Activated naive CD4-positive, alpha-beta T cell treated with anti-CD3 and anti-CD28 coated beads, Interleukin-2, amount 50 U/mL, for 72 hours (primary cell): ENCODE measurements at regions not wholly inside any gene's neighbourhood (a gene's known extent, or its start where the extent isn't known, plus 50 kb on each side); places are given as distances from the start of the nearest gene placed in this dataset.

Experiments
- ATAC-seq, 2 donors: fragments of 150-1000 bp; cut with Tn5 transposase; 2 replicates each; pipeline ENCODE4 v1.10.0; 2021; ENCODE audit warnings: mild to moderate bottlenecking in 2 of 2, moderate library complexity in 2 of 2
- DNase-seq, 2 donors: peaks; one replicate each; pipeline ENCODE4 v3.0.0; 2021 to 2022; ENCODE audit warnings: low spot score in 2 of 2
- H3K27ac Mint-ChIP-seq, 2 donors: one replicate each; pipeline ENCODE4 v1.8.0; 2022; ENCODE audit warnings: mild to moderate bottlenecking in 2 of 2, mixed read lengths in 2 of 2
- H3K36me3 Mint-ChIP-seq, 2 donors: one replicate each; pipeline ENCODE4 v1.8.0; 2022; ENCODE audit warnings: mixed read lengths in 2 of 2
- H3K9me3 Mint-ChIP-seq, 2 donors: one replicate each; pipeline ENCODE4 v1.8.0; 2022; ENCODE audit warnings: mixed read lengths in 2 of 2

DNA sequence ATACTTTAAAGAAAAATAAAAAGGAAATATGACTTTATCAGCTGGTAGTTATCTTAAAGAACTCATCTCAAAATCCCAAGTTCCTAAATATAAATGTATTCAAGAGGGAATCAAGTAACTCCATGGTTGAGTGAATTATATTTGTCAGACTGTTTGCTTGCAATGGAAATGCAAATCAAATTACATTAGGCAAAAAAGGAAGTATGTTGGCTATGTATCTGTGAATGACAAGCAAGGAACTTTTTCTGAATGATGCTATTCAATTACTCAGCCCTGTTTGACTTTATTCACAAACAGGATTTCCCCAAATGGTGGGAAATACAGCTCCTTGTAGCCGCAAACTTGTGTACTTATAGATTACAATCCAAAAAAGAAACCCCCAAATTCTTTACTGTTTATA is 309.1 kb downstream of the ARL6IP6 start:
- no peak overlapping the region for H3K27ac Mint-ChIP-seq
- H3K36me3 Mint-ChIP-seq = no peaks in the 10 kb centered on the region
- ATAC-seq (no peak), DNase-seq (no peak)
- H3K9me3 Mint-ChIP-seq = peaks cover 0 to 4% of the 10 kb centered on the region in 2 donors

DNA sequence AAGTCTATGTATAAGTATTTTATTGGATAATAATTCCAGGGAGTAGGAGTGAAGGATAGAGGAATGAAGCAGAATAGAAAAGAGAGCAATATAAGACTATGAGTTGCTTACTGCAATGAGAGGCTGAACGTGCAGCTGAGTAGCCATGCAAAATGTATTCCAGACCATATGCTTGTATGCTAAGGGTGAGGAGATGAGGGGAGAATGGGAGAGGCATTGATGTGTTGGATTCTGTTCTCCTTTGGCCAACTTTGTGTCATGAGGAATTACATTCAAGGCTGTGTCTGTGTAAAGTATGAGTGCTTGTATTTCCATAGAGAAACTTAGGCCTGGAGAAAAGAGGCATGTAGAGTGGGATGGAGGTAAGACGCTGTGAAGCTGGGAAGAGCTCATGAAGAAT is 301.8 kb downstream of the ARL6IP6 start:
- ATAC-seq = no peak
- no peak for DNase-seq
- peaks cover 21 to 35% of the 10 kb centered on the region in 2 donors for H3K9me3 Mint-ChIP-seq
- peaks cover 0 to 5% of the 10 kb centered on the region in 2 donors for H3K36me3 Mint-ChIP-seq
- no peak overlapping the region for H3K27ac Mint-ChIP-seq

DNA sequence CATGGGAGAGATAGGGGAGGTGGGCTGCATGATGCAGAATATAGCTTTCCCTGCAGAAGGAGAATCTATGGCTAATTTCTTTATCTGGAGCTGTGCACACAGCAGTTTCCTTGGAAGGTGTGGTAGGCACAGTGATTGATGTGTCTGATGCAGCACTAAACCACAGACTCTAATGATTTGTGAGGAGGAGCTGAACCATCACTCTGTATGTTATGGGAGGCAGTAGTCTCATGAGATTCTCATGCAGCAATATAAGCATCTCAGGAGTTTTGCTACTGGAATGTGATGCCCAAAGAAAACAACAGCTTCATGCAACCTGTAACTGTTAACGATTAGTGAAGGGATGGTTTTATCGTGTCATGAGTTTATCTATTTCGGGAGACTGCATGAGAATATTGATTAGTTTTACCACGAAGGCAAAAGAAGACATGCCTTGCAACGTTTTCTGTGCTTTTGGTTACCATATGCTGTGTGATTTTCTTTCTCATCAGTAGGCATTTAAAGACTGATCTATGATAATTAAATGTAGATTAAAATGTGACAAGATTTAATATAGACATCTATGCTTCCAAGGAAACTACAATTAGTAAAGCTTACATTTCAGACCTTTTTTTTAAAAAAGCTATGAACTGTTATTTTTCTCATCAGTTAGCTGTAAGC is 286.8 kb downstream of the ARL6IP6 start:
- Mint-ChIP-seq H3K9me3 (peaks cover 4 to 5% of the 10 kb centered on the region in 2 donors), H3K27ac (no peak overlapping the region), H3K36me3 (no peaks in the 10 kb centered on the region)
- ATAC-seq = no peak
- DNase-seq = no peak

DNA sequence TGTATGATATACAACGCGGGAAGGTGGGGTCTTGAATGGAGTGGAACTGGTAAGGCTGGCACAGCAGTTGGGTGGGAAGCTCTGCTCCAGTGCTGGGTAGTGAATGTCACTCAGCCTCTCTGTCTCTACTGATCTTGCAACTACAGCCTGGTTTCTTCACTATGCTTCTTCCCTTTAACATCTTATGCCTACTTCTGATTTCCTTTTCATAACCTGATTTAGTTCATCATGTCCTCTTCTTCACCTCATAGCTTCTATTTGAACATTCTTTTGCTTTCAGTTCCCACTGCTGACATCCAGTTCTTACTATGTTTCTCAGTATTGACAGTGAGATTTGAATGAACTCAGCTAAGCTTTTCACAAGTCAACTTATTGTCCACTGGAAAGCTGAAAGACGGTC is 286.2 kb downstream of the ARL6IP6 start:
- DNase-seq = no peak
- H3K27ac Mint-ChIP-seq = no peak overlapping the region
- H3K36me3 Mint-ChIP-seq = no peaks in the 10 kb centered on the region
- H3K9me3 Mint-ChIP-seq = peaks cover 4 to 5% of the 10 kb centered on the region in 2 donors
- no peak for ATAC-seq

DNA sequence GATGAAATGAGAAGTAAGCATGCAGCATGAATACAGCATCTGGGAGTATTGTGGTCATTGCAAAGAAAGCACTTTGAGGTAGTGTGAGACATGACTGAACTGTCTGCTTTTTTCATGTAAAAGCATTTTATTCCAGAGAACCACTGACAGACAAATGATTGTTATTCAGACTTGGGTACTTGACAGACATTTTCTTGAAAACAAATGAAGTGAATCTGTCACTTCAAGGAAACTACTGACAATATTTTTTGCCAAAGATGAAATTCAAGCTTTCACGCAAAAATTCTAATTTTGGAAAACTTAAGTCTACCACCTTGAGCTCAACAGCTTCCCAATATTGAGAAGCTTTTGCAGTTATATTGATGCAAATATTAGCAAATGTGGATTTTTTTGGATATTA is 255.7 kb downstream of the ARL6IP6 start:
- DNase-seq (no peak), ATAC-seq (no peak)
- Mint-ChIP-seq H3K27ac (no peak overlapping the region), H3K9me3 (peaks cover 7 to 10% of the 10 kb centered on the region in 2 donors), H3K36me3 (peaks cover 0 to 7% of the 10 kb centered on the region in 2 donors)

DNA sequence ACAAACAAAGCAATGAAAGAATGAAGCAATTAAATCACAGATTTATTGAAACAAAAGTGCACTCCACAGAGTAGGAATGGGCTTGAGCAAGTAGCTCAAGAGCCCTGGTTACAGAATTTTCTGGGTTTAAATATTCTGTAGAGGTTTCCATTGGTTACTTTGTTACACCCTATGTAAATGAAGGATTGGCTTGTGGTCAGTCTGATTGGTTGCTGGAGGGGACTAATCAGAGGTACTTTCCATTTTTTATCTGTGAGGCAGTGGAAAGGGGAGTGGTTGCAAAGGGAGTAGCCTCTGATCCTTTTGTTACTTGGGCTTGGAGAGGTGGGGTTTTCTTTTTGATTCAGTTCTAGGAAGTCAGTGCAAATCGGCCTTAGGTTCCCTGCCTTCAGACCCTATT is 253.3 kb downstream of the ARL6IP6 start:
- Mint-ChIP-seq H3K9me3 (peaks cover 7 to 20% of the 10 kb centered on the region in 2 donors), H3K36me3 (peaks cover 0 to 7% of the 10 kb centered on the region in 2 donors), H3K27ac (no peak overlapping the region)
- no peak for DNase-seq
- ATAC-seq = no peak

DNA sequence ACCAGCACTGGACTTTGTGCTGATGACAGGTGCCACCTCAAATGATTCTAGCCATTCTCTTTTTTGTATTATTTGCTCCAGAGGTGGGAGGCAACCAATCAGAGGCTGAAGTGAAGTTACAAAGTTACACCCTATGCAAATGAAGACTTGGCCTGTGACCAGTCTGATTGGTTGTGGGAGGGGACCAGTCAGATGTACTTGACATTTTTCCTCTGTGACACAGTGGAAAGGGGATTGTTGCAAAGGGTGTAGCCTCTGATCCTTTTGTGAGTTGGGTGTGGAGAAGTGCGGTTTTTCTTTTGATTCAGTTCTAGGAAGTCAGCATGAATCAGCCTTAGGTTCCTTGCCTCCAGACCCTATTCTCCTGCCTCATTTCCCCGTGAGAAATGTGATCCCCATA is 244.0 kb downstream of the ARL6IP6 start:
- Mint-ChIP-seq H3K36me3 (no peaks in the 10 kb centered on the region), H3K9me3 (no peaks in the 10 kb centered on the region), H3K27ac (no peak overlapping the region)
- DNase-seq (no peak), ATAC-seq (no peak)

DNA sequence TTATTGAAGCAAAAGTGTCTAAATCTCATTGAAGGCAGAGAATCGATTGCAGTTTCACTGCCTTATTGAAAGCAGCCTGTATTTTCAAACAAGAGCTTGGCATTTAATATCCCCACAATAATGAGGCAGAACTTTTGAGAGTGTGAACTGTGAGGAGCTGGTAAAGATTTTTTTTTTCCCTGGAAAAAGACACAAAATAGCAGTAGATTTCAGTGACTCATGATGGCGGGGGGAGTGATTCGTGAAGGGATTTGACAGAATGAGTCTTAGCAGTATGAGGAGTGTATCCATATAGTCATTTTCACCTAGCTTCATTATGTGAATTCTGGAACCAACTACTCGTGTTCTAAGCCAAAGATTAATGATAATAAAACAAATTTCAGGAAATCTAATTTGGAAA is 242.9 kb downstream of the ARL6IP6 start:
- ATAC-seq (no peak), DNase-seq (no peak)
- Mint-ChIP-seq H3K9me3 (no peaks in the 10 kb centered on the region), H3K27ac (no peak overlapping the region), H3K36me3 (no peaks in the 10 kb centered on the region)

DNA sequence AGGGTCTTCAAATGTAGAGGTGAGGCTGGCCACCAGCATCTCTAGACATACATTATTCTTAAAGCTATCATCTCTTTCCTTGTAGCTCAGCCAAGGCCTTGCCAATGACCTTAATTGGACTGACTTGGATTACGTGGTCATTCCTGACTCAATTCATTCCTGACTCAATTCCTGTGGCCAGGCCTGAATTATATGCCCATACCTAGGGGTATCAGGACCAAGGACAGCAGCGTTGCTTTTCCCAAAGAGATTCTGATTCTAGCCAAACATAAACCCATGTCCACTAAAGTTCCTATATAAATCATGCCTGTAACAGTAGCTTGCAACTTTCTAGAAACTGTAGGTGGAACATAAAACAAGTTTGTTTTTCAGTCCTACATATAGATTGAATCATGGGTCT is 231.7 kb downstream of the ARL6IP6 start:
- DNase-seq (no peak), ATAC-seq (no peak)
- no peak overlapping the region for H3K27ac Mint-ChIP-seq
- H3K36me3 Mint-ChIP-seq = no peaks in the 10 kb centered on the region
- no peaks in the 10 kb centered on the region for H3K9me3 Mint-ChIP-seq

DNA sequence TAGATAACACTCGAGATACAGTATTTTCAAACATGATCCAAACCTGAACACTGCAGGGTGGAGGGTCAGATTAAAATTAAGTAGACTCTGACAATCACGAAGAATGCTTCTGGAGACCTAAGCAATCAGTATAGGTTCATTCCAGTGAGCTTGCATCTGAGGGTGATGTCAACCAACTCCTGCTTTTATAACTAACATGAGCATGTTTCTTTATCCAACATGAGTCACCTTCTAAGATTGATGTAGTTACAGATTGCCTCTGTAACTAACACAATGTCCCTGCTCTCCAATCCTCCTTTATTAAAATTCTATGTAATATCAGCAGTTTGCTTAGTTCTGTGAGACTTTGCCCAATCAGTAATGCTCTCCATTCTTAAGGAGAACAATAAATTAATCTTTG is 225.7 kb downstream of the ARL6IP6 start:
- DNase-seq (no peak), ATAC-seq (no peak)
- Mint-ChIP-seq H3K9me3 (peaks cover 0 to 7% of the 10 kb centered on the region in 2 donors), H3K36me3 (no peaks in the 10 kb centered on the region), H3K27ac (no peak overlapping the region)

DNA sequence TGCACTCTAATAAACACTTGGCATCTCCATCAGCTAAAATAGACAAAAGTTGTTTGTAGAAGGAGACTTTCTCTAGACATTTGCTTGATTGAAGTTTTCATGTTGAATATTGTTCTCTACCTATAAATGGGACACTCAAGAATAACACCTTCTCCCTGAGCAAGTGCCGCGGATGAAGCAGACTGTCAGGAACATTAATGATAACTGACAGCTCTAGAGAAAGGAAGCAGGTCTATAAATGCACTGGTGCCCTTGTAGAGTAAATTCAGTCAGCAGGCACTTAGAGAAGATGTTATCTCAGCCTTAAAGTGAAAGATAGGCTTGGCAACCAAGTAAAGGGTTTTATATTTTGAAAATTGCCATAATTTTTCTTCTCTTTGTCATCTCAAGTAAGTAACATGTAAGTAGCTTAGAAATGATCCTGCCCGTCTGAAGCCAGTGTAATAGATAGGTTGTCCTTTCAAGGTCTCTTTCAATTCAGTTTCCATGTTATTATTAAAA is 224.6 kb downstream of the ARL6IP6 start:
- peaks cover 0 to 10% of the 10 kb centered on the region in 2 donors for H3K9me3 Mint-ChIP-seq
- DNase-seq (no peak), ATAC-seq (no peak)
- peaks cover 0 to 5% of the 10 kb centered on the region in 2 donors for H3K36me3 Mint-ChIP-seq
- no peak overlapping the region for H3K27ac Mint-ChIP-seq

DNA sequence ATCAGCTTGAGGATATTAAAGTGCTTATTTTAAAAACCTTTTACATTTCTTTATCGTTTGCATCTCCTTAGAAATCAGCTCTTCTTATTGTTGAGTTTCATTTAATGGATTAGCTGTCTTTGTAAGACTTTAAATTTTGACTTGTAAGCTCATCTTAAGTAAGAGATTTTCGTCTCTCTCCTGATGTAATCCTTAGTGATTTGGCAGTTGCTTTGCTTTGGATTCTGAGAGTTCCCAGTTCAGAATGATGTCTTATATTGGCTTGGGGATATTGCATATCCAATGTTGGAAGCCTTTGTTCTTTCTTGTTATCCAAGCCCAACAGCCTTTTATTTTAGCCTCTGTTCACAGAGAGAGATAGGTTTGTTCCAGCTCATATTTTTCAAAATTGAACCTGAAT is 212.1 kb downstream of the ARL6IP6 start:
- Mint-ChIP-seq H3K27ac (no peak overlapping the region), H3K9me3 (no peaks in the 10 kb centered on the region), H3K36me3 (no peaks in the 10 kb centered on the region)
- ATAC-seq (no peak), DNase-seq (no peak)

DNA sequence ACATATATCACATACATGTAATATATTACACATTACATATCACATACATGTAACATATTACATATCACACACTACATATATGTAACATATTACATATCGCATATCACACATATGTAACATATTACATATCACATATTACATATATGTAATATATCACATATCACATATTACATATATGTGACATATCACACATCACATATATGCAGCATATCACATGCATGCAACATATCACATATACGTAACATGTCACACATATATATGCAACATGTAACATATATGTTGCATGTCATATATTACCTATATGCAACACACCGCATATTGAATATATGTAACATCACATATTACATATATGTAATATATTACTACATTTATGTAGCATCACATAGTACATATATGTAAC is 211.2 kb downstream of the ARL6IP6 start:
- ATAC-seq (no peak), DNase-seq (no peak)
- Mint-ChIP-seq H3K36me3 (no peaks in the 10 kb centered on the region), H3K9me3 (no peaks in the 10 kb centered on the region), H3K27ac (no peak overlapping the region)

DNA sequence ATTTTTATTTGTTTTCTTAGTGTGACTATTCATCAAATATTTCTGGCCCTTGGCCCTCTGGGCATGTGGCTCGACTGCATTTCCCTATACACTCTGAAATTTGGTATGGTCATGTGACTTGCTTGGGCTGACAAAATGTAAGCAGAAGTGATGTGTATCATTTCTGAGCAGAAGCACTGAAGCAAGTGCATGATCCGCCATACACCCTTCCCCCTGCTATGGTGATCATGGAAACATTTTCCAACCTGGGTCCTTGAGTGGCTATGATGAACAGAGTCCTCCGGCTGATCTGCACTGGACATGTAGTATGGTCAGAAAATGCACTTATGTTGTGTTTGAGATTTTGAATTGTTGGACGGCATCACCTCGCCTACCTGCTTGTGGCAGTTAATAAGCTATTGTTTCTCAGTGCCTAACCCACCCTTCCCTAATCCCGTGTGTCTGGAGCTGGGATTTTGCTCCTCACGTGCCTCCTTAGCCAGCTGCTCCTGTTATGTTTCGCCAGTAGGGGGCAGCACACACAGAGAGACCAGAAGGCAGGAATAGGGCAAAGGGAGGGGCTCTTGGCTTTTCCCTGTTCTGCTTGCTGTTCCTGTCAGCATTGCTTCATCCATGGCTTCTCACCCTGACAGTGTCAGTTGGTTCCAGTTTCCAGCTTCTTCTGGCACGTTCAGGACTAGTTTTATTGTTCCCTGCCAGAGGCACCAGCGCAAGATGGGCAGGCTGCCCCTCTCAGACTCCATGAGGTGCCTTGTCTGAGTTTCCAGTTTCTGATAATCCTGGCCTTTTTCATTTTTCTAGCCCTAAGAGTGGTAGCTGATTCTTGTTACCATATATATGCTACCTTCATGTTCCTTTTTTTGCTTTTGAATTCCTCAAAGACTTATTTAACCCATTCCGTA is 207.4 kb downstream of the ARL6IP6 start:
- no peak overlapping the region for H3K27ac Mint-ChIP-seq
- H3K36me3 Mint-ChIP-seq = no peaks in the 10 kb centered on the region
- DNase-seq (peak; percentile 55 to 60), ATAC-seq (peak; percentile 55 to 56)
- H3K9me3 Mint-ChIP-seq = no peaks in the 10 kb centered on the region

DNA sequence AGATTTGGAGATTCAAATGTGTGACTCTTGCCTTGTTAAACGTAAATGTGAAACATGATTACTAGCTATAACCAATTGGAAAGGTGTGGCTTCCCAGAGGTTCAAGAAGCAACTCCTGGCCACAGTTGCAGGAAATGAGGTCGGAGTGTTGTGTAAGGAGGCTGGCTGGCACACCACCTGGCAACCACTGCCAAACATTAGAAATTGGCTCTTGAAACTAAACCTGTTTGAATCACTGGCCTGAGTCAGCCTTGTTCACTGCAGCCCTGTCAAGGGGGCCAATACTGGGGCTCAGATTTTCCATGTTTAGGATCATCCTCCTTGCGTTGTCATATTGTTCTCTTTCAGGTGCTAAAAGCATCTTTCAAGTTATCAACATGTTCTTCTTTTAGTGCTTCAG is 206.3 kb downstream of the ARL6IP6 start:
- ATAC-seq (peak in 1 of 2 donors; percentile 48), DNase-seq (no peak)
- Mint-ChIP-seq H3K36me3 (no peaks in the 10 kb centered on the region), H3K27ac (no peak overlapping the region), H3K9me3 (no peaks in the 10 kb centered on the region)

DNA sequence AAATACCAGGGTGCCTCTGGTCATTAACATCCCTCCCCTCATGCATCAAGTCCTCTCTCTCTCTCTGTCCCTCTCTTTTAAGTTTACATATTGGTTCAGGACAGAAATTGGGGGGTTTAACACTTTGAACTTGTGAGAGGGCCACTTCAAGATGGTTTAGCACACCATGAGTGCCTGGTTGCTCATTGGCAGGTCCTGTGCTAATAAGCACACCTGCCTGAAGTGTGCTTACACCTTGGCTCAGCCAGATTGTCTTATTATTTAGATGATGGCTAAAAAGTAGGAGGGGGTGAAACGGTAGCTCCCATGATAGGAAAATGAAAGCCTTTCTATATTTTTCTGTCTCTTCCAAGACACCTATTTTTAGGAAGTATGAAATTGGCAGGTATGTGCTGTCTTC is 205.8 kb downstream of the ARL6IP6 start:
- H3K9me3 Mint-ChIP-seq = no peaks in the 10 kb centered on the region
- ATAC-seq (no peak), DNase-seq (no peak)
- H3K36me3 Mint-ChIP-seq = no peaks in the 10 kb centered on the region
- no peak overlapping the region for H3K27ac Mint-ChIP-seq

DNA sequence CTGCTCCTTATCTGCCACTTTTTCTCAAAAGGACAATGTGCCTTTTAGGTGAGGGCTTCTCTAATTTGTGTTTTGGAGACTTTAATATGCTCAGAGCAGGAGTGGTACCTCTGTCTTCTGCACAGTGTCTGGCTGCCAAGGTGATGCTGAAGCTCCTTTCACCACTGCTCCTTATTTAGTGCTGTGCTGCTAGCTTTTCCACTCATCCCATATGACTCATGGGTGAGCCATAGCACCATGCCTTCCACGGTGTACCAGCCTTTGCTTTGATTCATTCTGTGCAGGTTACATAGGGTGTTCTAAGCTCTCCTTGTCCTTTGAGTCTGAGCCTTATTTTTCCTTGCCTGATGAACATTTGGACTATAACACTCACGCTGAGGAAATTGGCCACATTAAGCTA is 202.4 kb downstream of the ARL6IP6 start:
- ATAC-seq (no peak), DNase-seq (no peak)
- Mint-ChIP-seq H3K27ac (no peak overlapping the region), H3K36me3 (no peaks in the 10 kb centered on the region), H3K9me3 (peaks cover 4% of the 10 kb centered on the region in 2 donors)

DNA sequence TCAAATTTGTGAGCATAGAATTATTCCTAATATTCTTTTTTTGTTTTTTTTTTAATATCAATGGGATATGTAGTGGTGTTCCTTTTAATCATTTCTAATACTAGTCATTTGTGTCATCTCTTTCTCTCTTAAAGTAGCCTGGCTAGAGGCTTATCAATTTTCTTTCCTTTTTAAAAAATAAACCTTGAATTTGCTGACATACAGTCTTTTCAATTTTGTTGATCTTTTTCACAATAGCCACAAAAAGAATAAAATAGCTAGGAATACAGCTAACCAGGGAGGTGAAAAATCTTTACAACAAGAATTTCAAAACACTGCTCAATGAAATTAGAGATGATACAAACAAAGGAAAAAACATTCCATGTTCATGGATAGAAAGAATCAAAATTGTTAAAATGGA is 192.6 kb downstream of the ARL6IP6 start:
- DNase-seq (no peak), ATAC-seq (no peak)
- no peaks in the 10 kb centered on the region for H3K36me3 Mint-ChIP-seq
- H3K9me3 Mint-ChIP-seq = peaks cover 0 to 7% of the 10 kb centered on the region in 2 donors
- no peak overlapping the region for H3K27ac Mint-ChIP-seq
